H1 (cell line): ENCODE measurements at regions not wholly inside any gene's neighbourhood (a gene's known extent, or its start where the extent isn't known, plus 50 kb on each side); places are given as distances from the start of the nearest gene placed in this dataset.

Experiments used
- CTCF ChIA-PET: fragments of 300-600 bp; sonication (Branson Sonifier 250); formaldehyde crosslinking; loops from one replicate; lab custom pipeline; 2021; ENCODE audit not compliant: partially characterized antibody; lab: Charles Lee
- POLR2A ChIA-PET: fragments of 300-600 bp; sonication (Branson Sonifier 250); formaldehyde crosslinking; loops from one replicate; lab custom pipeline; 2021; ENCODE audit warnings: inconsistent platforms; ENCODE audit not compliant: partially characterized antibody; lab: Charles Lee
- DNase-seq, 2 experiments: peaks; one replicate each; pipeline versions ENCODE4 v3.0.0 to v3.0.0-alpha.2; 2010 to 2022; ENCODE audit warnings: low spot score in 2 of 2, low read depth in 1 of 2, mixed read lengths in 1 of 2
- FAIRE-seq: peaks from 2 replicates; lab custom pipeline; 2011; peaks lifted over from hg19 to GRCh38; lab: Jason Lieb, UNC
- H2AFZ ChIP-seq: 2 replicates; pipeline ENCODE4 v1.8.1; 2012; ENCODE audit warnings: low read length, inconsistent platforms
- H2AK5ac ChIP-seq: 2 replicates; pipeline ENCODE4 v1.6.1; 2013; ENCODE audit warnings: low read depth, low read length
- H2BK120ac ChIP-seq: replicated peaks from 2 replicates; pipeline ENCODE3; 2013; ENCODE audit warnings: low read depth, low read length, inconsistent platforms
- H2BK12ac ChIP-seq: 2 replicates; pipeline ENCODE4 v1.6.1; 2013; ENCODE audit warnings: low read depth, low read length
- H2BK15ac ChIP-seq: 2 replicates; pipeline ENCODE4 v1.6.1; 2013; ENCODE audit warnings: low read length
- H2BK20ac ChIP-seq: 2 replicates; pipeline ENCODE4 v1.6.1; 2013; ENCODE audit warnings: low read length
- H2BK5ac ChIP-seq: 2 replicates; pipeline ENCODE4 v1.6.1; 2013; ENCODE audit warnings: low read depth, low read length
- H3K14ac ChIP-seq: 2 replicates; pipeline ENCODE4 v1.6.1; 2013; ENCODE audit warnings: inconsistent platforms; ENCODE audit not compliant: insufficient read length
- H3K18ac ChIP-seq: 2 replicates; pipeline ENCODE4 v1.6.1; 2013; ENCODE audit warnings: low read length; ENCODE audit errors: extremely low read depth
- H3K23ac ChIP-seq: 2 replicates; pipeline ENCODE4 v1.6.1; 2013; ENCODE audit warnings: inconsistent platforms; ENCODE audit not compliant: insufficient read length
- H3K23me2 ChIP-seq: 2 replicates; pipeline ENCODE4 v1.6.1; 2013; ENCODE audit warnings: low read depth, low read length
- H3K27ac ChIP-seq: 2 replicates; pipeline ENCODE4 v1.6.1; 2011; ENCODE audit warnings: low read depth, low read length, inconsistent platforms
- H3K27me3 ChIP-seq, 4 experiments: replicated peaks in 1 of 4; 1 replicate in 1 of 4; 2 replicates in 3 of 4; pipeline versions ENCODE4 v1.6.1 to v1.8.1; 2011 to 2013; ENCODE audit warnings: low read length in 3 of 4, mild to moderate bottlenecking in 3 of 4, inconsistent platforms in 2 of 4, mixed read lengths in 2 of 4, moderate library complexity in 1 of 4; ENCODE audit not compliant: control insufficient read depth in 3 of 4, insufficient read depth in 3 of 4; ENCODE audit errors: extremely low read depth in 1 of 4
- H3K36me3 ChIP-seq, 4 experiments: 2 replicates each; pipeline versions ENCODE4 v1.6.1 to v1.8.1; 2011 to 2013; ENCODE audit warnings: mild to moderate bottlenecking in 4 of 4, low read length in 3 of 4, moderate library complexity in 2 of 4, control low read depth in 1 of 4, inconsistent platforms in 1 of 4; ENCODE audit not compliant: insufficient read depth in 4 of 4, control insufficient read depth in 2 of 4
- H3K4ac ChIP-seq: replicated peaks from 2 replicates; pipeline ENCODE3; 2013; ENCODE audit warnings: low read length, low read depth, mixed read lengths, inconsistent platforms; ENCODE audit not compliant: insufficient read length
- H3K4me1 ChIP-seq, 4 experiments: replicated peaks in 1 of 4; 1 replicate in 1 of 4; 2 replicates in 3 of 4; pipeline versions ENCODE4 v1.6.1 to v1.8.1; 2011 to 2013; ENCODE audit warnings: low read length in 3 of 4, inconsistent platforms in 2 of 4, mixed read lengths in 1 of 4; ENCODE audit not compliant: insufficient read depth in 4 of 4, control insufficient read depth in 3 of 4
- H3K4me2 ChIP-seq, 2 experiments: 2 replicates each; pipeline versions ENCODE4 v1.6.1 to v1.8.1; 2011 to 2013; ENCODE audit warnings: low read depth in 2 of 2, low read length in 2 of 2, control low read depth in 1 of 2, inconsistent platforms in 1 of 2, mild to moderate bottlenecking in 1 of 2; ENCODE audit not compliant: insufficient read depth in 1 of 2
- H3K4me3 ChIP-seq, 4 experiments: fragments of 200-600, 300-600 bp in 1 of 4; sonication (generic), shearing (Covaris generic), sonication (Bioruptor Twin) in 1 of 4; 2 replicates each; pipeline versions ENCODE4 v1.5.1 to v1.8.1; 2011 to 2016; ENCODE audit warnings: low read length in 4 of 4, low read depth in 3 of 4, control low read depth in 2 of 4, inconsistent platforms in 2 of 4, mild to moderate bottlenecking in 2 of 4, mixed read lengths in 1 of 4, moderate library complexity in 1 of 4; ENCODE audit not compliant: insufficient read depth in 2 of 4; ENCODE audit errors: extremely low read depth in 1 of 4
- H3K56ac ChIP-seq: replicated peaks from 2 replicates; pipeline ENCODE3; 2013; ENCODE audit warnings: low read depth, mild to moderate bottlenecking, mixed read lengths, low read length, inconsistent platforms; ENCODE audit not compliant: insufficient read length
- H3K79me1 ChIP-seq: 2 replicates; pipeline ENCODE4 v1.6.1; 2013; ENCODE audit warnings: low read depth, low read length, control low read depth
- H3K79me2 ChIP-seq, 2 experiments: 2 replicates each; pipeline versions ENCODE4 v1.6.1 to v1.8.1; 2012 to 2013; ENCODE audit warnings: low read length in 2 of 2, mild to moderate bottlenecking in 2 of 2, inconsistent platforms in 1 of 2; ENCODE audit not compliant: insufficient read depth in 2 of 2, control insufficient read depth in 1 of 2
- H3K9ac ChIP-seq, 4 experiments: replicated peaks in 1 of 4; 1 replicate in 1 of 4; 2 replicates in 3 of 4; pipeline versions ENCODE4 v1.6.1 to v1.8.1; 2011 to 2013; ENCODE audit warnings: low read depth in 3 of 4, low read length in 3 of 4, control low read depth in 2 of 4, mild to moderate bottlenecking in 2 of 4, moderate library complexity in 2 of 4, inconsistent platforms in 1 of 4; ENCODE audit errors: extremely low read depth in 1 of 4
- H3K9me3 ChIP-seq, 2 experiments: 2 replicates each; pipeline versions ENCODE4 v1.6.1 to v1.8.1; 2012 to 2013; ENCODE audit warnings: mild to moderate bottlenecking in 2 of 2, moderate library complexity in 2 of 2, control low read depth in 1 of 2, inconsistent platforms in 1 of 2, low read depth in 1 of 2, low read length in 1 of 2, mixed read lengths in 1 of 2; ENCODE audit not compliant: insufficient read depth in 2 of 2
- H4K20me1 ChIP-seq, 2 experiments: replicated peaks in 1 of 2; 2 replicates each; pipeline versions ENCODE3 to v1.8.1; 2011 to 2013; ENCODE audit warnings: inconsistent platforms in 2 of 2, low read length in 2 of 2, mild to moderate bottlenecking in 1 of 2; ENCODE audit not compliant: insufficient read depth in 2 of 2, control insufficient read depth in 1 of 2
- H4K5ac ChIP-seq: 2 replicates; pipeline ENCODE4 v1.6.1; 2013; ENCODE audit warnings: low read length, low read depth, mixed read lengths, inconsistent platforms; ENCODE audit not compliant: insufficient read length
- H4K8ac ChIP-seq: 2 replicates; pipeline ENCODE4 v1.8.0; 2013; ENCODE audit warnings: mild to moderate bottlenecking, moderate library complexity, low read length, inconsistent platforms; ENCODE audit not compliant: insufficient read depth; ENCODE audit errors: extremely low read depth
- H4K91ac ChIP-seq: replicated peaks from 2 replicates; pipeline ENCODE3; 2013; ENCODE audit warnings: low read length, mixed read lengths, inconsistent platforms; ENCODE audit not compliant: insufficient read length
- CEBPB ChIP-seq: IDR thresholded peaks from 2 replicates; pipeline ENCODE4 v1.6.1; 2012; ENCODE audit warnings: low read depth, low read length
- EGR1 ChIP-seq: IDR thresholded peaks from 2 replicates; pipeline ENCODE4 v1.6.1; 2011; ENCODE audit warnings: low read depth, low read length, borderline replicate concordance
- POLR2A ChIP-seq, 2 experiments: IDR thresholded peaks; 1 replicate in 1 of 2; 2 replicates in 1 of 2; pipeline ENCODE4 v1.6.1; 2011; ENCODE audit warnings: low read depth in 2 of 2, low read length in 2 of 2, mild to moderate bottlenecking in 2 of 2; ENCODE audit errors: control extremely low read depth in 1 of 2
- RAD21 ChIP-seq, 2 experiments: IDR thresholded peaks in 1 of 2; conservative IDR thresholded peaks in 1 of 2; 2 replicates each; pipeline ENCODE4 v1.6.1; 2011; ENCODE audit warnings: low read depth in 2 of 2, low read length in 2 of 2, improper control_type of control experiment in 1 of 2, inconsistent platforms in 1 of 2, mild to moderate bottlenecking in 1 of 2, moderate library complexity in 1 of 2
- RBBP5 ChIP-seq: IDR thresholded peaks from 2 replicates; pipeline ENCODE4 v1.7.1; 2012; ENCODE audit warnings: low read depth, mild to moderate bottlenecking, inconsistent platforms, low read length, moderate library complexity, borderline replicate concordance
- RFX5 ChIP-seq: IDR thresholded peaks from 2 replicates; pipeline ENCODE4 v1.6.1; 2011; ENCODE audit warnings: low read depth, low read length, improper control_type of control experiment, borderline replicate concordance
- RNF2 ChIP-seq: fragments of 200-900, 300-1000 bp; sonication (generic); IDR thresholded peaks from 2 replicates; pipeline ENCODE4 v1.7.1; 2016; ENCODE audit warnings: borderline replicate concordance, low read depth, mild to moderate bottlenecking, antibody characterized with exemption, low read length; ENCODE audit not compliant: poor library complexity, severe bottlenecking; ENCODE audit errors: missing control alignments
- SP2 ChIP-seq: IDR thresholded peaks from 2 replicates; pipeline ENCODE4 v1.6.1; 2012; ENCODE audit warnings: mild to moderate bottlenecking, low read length, inconsistent platforms
- WGBS, 2 experiments: shearing (Covaris generic) in 1 of 2; methylation state at CpG; one replicate each; pipeline versions ENCODE4 v1.1.6 to v1.1.7; 2013 to 2015; ENCODE audit warnings: low lambda C conversion rate in 2 of 2, mixed read lengths in 2 of 2, inconsistent platforms in 1 of 2, low coverage in 1 of 2, missing lambda C conversion rate in 1 of 2; ENCODE audit not compliant: insufficient replicate concordance in 2 of 2, insufficient coverage in 1 of 2, insufficient read length in 1 of 2; ENCODE audit errors: extremely low coverage in 1 of 2, missing lambda C conversion rate in 1 of 2; 5-methylcytosine and 5-hydroxymethylcytosine counted together

- no peaks in the 10 kb centered on the region for H3K23me2 ChIP-seq
- no peak overlapping the region for H3K56ac ChIP-seq
- no peak overlapping the region for H3K23ac ChIP-seq
- no peak overlapping the region for H4K8ac ChIP-seq
- no peak overlapping the region for H2AFZ ChIP-seq
- H3K18ac ChIP-seq = no peak overlapping the region
- H3K4me2 ChIP-seq = no peak overlapping the region
- no peak overlapping the region for H3K27ac ChIP-seq
- no peaks in the 10 kb centered on the region for H3K36me3 ChIP-seq
- H3K9ac ChIP-seq = no peak overlapping the region
- no peak overlapping the region for H2BK20ac ChIP-seq
- H3K4me1 ChIP-seq = no peaks in the 10 kb centered on the region; a peak in 1 of 7 replicates
- H4K91ac ChIP-seq = no peak overlapping the region
- H2BK15ac ChIP-seq = no peak overlapping the region
- no peaks in the 10 kb centered on the region for H3K79me1 ChIP-seq
- H3K9me3 ChIP-seq = peaks cover 3 to 6% of the 10 kb centered on the region in 2 experiments; a peak in 1 of 4 replicates
- H3K14ac ChIP-seq = no peak overlapping the region
- H2BK120ac ChIP-seq = no peak overlapping the region
- ChIA-PET CTCF (no interaction called here), POLR2A (no interaction called here)
- no peak overlapping the region for H3K4ac ChIP-seq
- FAIRE-seq (no peak), DNase-seq (no peak)
- H2AK5ac ChIP-seq = no peak overlapping the region
- H3K79me2 ChIP-seq = no peaks in the 10 kb centered on the region
- H3K27me3 ChIP-seq = no peaks in the 10 kb centered on the region
- H4K20me1 ChIP-seq = no peaks in the 10 kb centered on the region
- no peak overlapping the region for H4K5ac ChIP-seq
- WGBS, 2 experiments = 93% methylated on average over 3 of the region's 3 CpGs; no CpG with 5 or more reads in 1 of the 2 experiments
- no peak overlapping the region for H2BK12ac ChIP-seq
- TF ChIP-seq POLR2A (IDR thresholded peaks at IDR 0.05; ENCODE audit: control extremely low read depth in 1 of 2, low read depth in 2 of 2, low read length in 2 of 2) (no peak), RNF2 (no peak), RAD21 (IDR thresholded peaks at IDR 0.05 in 1 of 2, conservative IDR thresholded peaks at IDR 0.05 in 1 of 2; ENCODE audit: low read depth in 2 of 2, low read length in 2 of 2) (no peak), RBBP5 (no peak), RFX5 (no peak), CEBPB (no peak), EGR1 (no peak), SP2 (no peak)
- TF ChIP-seq, all 59 proteins: peak for 0
- Histone ChIP-seq H3K4me3 (no peak overlapping the region), H2BK5ac (no peak overlapping the region)
Observed at GRCh38 chr12:42976122-42976521, 386.6 kb upstream of the PRICKLE1 start.
